ENCODE measurements at regions not wholly inside any gene's neighbourhood (a gene's known extent, or its start where the extent isn't known, plus 50 kb on each side); places are given as distances from the start of the nearest gene placed in this dataset.
A peak's percentile ranks its signal among the peaks of the same experiment; 100 is the strongest.
"Not testable (repeated sequence)": the region's sequence is repeated elsewhere in the genome, so short reads cannot be mapped to it uniquely, and the experiment has no call there.

DNA sequence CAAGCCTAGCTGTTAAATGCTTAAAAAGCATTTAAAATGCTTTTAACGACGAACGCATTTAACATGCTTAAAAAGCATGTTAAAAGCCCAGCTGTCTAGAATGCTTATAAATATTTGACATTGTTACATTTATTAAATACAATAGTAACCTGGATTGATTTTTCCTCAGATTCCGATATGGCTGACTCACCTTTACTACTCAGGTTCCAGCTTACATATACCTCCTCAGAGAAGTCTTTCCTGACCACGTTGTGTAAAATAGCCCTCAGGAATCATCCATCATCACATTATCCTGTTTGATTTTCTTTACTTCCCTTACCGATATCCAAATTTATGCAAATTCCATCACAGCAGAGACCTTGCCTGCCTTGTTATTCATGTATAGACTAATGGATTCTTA is 51.4 kb downstream of the SLC41A2 start:
- DNase-seq (ENCODE audit: low spot score): no peak

DNA sequence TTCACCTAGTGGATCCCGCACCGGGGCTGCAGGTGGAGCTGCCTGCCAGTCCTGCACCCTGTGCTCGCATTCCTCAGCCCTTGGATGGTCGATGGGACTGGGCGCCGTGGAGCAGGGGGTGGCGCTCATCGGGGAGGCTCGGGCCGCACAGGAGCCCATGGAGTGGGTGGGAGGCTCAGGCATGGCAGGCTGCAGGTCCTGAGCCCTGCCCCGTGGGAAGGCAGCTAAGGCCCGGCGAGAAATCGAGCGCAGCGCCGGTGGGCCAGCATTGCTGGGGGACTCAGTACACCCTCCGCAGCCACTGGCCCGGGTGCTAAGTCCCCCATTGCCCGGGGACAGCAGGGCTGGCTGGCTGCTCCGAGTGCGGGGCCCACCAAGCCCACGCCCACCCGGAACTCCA is 52.6 kb downstream of the SLC41A2 start:
- DNase-seq (ENCODE audit: low spot score): not testable (repeated sequence)

DNA sequence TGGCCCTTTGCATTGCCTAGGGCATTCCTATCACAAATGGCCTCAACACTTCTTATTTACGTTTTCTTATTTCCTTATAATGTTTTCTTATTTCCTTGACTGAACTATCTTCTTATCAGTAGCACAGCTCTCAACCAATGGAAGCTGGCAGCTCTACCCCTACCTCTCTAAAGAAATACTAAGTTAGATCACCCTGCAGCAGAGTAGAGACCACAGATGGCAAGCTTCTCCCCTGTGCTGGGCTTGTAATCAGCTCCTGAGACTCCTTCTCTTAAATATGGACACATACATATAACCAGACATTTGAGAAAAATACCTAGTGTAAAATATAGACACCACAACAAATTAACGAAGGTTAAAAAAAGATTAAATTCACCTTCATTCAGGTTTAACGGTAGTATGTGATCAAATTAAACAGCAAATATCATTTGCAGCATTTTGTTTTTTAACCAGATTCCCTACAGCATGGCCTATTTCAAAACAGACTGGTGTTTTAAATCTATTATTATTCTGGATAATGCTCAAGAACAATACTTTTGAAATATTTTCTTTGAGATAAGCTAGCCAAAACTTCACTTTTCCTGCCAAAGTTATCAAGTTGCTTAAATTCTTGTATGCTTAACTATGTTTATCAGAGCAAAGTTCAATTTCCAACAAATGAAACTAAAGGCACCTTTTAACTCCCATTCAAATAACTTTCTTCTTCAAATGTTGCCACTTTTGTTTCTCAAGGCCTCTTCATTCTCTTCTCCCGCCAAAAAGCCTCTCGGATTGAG is 54.3 kb downstream of the SLC41A2 start:
- no peak for DNase-seq (ENCODE audit: low spot score)

DNA sequence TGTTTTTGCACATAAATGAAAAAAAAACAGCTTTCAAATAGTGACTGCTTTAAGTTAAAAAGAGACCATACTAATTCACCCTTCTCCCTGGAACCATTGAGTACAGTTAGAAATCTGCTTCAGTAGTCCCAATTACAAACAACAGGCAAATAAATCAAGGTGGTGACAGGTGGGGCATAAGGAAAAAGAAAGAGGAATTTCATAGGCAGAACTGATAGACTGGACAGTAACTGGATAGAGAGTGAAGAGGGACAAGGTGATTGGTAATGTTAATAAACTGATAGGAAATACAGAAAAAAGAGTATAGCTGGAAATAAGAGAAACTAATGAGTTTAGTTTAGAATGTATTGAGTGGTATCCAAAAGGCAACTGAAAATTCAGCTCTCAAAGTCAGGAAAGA is 56.0 kb downstream of the SLC41A2 start:
- no peak for DNase-seq (ENCODE audit: low spot score)

DNA sequence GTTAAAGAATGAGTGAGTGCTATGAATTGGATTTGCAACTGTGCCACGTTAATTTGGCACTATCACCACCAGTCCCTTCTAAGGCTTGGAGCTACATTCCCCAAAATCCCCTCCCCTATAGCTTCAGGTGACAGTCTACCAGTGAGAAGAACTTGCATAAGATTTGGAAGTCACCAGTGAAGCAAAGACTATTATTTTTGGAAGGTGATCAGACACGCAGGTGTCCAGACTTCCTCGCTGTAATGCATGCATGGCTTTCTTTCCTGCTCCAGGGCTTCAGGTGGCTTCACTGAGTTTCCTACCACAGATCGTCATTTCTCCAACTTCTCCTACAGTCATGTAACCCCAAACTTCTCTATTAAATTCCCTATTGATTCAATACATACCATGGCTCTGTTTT is 61.4 kb downstream of the SLC41A2 start:
- DNase-seq (ENCODE audit: low spot score): no peak

DNA sequence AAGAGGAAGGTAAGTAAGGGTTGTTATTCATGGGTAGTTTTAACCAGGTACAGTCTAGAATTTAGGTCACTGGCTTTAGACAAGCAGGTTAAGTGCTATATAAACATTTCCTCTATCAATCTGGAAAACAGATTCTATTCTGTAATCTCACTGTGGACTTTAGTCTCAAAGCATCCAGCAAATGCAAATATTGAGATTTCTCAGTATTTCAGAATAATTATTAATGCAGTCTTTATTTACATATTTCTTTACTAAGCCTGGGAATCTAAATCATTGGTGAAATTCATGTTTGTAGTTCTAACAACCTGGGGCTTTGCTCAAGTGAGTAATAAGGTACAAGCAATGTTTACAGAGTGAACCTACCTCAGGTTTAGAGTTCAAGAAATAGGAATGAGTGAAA is 61.9 kb downstream of the SLC41A2 start:
- no peak for DNase-seq (ENCODE audit: low spot score)

DNA sequence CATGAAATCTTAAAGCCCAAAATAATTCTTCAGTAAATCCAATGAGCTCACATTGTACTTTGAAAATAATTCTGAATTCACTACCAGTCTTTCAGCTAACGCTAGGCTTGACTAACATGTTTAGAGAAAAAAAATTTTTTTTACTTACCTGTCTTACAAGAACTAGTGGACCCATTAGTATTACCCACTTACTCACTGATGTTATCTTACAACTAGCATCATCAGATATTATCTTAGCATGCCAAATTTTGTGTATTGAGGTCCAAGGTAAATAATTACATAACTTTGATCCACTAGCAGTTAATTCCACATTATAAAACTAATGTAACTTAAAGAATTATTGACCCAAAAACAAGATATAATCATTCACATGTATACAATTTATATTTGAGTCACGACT is 62.7 kb downstream of the SLC41A2 start:
- DNase-seq (ENCODE audit: low spot score): no peak

DNA sequence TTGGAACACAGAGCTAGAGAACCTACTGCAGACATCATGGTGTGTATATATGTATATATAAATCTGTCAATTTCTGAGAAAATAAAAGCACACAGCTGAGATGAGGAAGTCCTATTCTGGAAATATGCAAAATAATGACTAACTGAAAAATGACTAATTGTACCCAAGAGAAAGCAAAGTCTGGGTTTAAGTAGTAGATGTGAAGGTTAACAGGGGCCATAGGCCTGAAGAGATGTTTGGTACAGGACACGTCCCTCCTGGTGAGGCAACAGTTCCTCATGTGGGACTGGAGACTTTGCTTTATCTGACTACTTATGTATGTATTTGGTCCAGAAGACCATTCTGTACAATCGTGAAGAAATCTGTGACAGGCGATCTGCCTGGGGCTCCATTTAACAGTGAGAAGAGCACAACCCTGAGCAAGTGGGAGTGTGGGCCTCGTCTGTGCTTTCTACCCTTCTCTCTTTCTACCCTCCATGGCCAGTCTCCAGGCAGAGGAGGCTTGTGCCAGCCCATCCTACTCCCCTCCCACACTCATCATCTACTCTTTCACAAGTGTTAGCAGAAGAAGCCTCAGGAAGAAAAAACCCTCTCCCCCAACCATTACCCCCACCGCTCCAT is 67.5 kb downstream of the SLC41A2 start:
- no peak for DNase-seq (ENCODE audit: low spot score)

DNA sequence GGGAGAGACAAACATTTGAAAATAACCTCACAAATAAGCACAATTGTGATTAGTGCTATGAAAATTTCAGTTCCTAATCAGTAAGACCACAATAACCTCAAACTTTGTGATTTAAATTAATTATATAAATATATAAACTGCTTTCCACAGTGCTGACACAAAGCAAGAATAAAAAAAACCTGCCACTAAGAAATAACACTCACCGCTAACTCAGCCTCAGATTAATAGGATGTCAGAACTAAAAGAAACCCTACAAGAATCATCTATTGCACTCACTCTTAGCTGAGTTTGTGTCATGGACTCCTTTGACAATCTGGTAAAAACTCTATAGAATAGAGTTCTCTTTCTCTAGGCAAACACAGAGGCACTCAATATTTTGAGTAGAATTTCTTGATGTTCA is 68.4 kb downstream of the SLC41A2 start:
- DNase-seq (ENCODE audit: low spot score): no peak

DNA sequence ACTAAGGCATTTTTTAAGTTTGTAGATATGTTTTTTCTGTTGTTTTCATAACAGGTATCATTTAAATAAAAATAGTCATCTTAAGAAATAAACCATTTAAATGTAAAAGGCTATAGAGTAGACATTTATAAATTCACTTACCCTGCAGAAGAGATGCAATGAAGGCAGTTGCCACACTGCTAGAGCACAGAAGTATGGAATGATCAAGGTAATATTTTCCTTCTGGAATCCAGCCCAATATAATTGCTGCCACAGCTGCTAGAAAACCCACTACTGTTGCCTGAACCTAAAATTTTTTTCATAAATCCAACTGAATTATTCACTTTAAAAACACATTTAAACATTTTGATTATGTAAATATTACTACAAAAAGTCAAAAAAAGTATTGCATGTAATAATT is 69.2 kb downstream of the SLC41A2 start:
- DNase-seq (ENCODE audit: low spot score): no peak

DNA sequence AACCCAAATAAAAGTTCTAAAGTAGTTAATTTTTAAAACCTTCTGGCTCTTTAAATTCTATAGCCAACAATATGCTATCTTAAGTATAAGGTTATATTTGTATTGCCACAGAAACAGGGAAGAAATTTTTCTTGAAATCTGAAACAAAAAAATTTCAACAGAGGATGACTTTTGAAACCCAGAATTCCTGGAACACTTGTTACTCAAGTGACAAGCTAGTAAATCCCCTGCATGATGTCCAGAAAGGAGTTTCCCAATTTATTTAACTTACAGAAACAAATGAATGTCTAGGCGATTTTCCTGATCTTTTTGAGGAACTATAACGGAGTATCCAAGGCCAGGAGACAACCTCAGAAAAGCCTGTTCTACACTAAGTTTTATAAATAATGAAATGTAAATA is 69.6 kb downstream of the SLC41A2 start:
- DNase-seq (ENCODE audit: low spot score): no peak

DNA sequence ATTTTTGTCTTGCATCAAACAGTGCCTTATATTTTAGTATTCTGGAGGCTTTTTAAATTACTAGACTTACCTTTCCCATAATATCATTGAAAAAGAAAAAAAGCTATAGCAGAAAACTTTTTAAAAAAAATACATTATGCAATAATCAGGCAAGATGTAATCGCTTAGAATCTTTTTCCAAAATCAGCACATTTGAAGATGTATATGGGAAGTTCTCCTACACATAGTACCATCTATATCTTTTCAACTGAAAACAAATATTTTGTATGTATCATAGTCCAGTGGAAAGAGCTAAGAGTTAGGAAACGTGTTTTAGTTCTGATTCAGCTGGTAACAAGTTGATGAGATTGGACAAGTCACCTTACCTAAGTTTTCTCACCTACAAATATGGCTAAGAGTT is 70.6 kb downstream of the SLC41A2 start:
- DNase-seq (ENCODE audit: low spot score): no peak

DNA sequence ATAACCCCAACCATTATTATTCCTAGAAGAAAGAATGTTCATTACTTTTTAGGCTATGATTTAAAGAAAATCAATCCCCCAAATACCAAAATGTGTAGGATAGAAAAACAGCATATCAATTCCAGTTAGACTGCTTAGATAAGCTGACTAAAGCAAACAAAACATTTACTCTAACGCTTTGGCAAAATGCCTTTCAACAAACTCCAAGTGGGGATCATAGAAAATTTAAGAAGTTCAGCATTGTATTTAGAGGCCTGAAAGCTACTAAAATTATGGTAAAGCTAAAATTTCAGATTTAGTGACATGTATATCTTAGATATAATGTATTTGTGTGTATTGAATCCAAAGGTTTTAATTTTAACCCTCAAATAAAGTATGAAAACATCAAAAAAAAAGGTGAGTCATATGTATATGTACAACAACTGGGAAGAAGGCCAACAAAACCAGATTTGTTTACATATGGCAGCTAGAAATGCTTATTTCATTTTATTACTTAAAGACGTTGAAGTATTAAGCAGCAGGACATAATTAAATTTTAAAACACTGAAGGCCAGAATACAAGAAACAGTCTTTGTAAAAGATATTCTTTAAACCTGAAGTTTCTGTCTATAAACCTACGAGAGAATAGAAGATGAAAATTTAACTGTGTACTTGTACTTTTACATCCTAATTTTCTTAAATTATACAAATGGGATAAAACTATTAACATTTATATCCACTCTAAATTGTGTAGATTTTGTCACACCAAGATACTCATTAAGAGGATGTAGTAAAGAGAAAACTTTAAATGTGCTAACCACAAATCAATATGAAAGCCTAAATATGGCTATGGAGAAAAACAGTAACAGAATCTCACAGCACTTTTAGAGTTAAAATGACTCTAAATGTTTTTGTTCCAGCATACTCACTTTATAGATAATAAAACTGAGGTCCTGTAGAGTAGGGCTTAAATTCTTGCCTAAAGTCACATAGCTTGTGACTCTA is 71.4 kb downstream of the SLC41A2 start:
- DNase-seq (ENCODE audit: low spot score): no peak

DNA sequence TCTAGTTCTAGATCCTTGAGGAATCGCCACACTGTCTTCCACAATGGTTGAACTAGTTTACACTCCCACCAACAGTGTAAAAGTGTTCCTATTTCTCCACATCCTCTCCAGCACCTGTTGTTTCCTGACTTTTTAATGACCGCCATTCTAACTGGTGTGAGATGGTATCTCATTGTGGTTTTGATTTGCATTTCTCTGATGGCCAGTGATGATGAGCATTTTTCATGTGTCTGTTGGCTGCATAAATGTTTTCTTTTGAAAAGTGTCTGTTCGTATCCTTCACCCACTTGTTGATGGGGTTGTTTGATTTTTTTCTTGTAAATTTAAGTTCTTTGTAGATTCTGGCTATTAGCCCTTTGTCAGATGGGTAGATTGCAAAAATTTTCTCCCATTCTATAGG is 79.2 kb downstream of the SLC41A2 start:
- DNase-seq (ENCODE audit: low spot score): not testable (repeated sequence)

DNA sequence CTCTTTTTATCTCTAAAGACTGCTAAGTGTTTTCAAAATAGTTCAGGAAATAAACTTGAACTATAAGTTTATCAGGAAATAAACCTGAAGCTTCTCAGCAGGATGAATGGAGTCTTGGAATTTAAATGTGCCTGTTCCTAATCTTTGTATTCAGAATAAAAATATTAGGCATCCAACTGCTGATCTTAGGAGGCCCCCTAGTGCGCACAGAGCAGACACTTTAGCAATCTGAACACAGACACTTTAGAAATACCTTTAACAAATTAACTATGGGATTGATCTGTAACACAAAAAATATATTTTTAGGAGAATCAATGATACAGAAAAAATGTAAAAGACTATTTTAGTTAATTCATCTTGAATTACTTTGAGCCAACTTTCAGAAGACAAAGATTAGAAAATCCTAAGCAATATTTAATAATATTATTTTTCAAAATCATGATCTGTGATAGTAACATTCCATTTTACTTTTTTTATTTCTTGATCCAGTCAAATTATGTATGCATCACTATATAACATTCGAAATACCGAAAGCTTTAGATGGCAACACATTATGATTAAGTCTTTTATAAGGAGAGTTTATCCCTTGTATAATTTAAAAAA is 80.9 kb downstream of the SLC41A2 start:
- DNase-seq (ENCODE audit: low spot score): peak; percentile 37

DNA sequence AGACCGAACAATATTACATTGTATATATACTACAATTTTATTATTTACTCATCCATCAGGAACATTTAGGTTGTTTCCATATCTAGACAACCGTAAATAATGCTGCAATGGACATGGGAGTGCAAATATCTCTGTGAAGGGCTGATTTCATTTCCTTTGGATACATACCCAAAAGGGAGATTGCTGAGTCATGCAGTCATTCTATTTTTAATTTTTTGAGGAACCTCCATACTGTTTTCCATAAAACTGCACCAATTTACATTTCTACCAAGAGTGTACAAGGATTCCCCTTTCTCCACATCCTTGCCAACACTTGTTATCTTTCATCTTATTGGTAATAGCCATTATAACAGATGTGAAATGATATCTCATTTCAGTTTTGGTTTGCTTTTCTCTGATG is 84.7 kb downstream of the SLC41A2 start:
- DNase-seq (ENCODE audit: low spot score): no peak

DNA sequence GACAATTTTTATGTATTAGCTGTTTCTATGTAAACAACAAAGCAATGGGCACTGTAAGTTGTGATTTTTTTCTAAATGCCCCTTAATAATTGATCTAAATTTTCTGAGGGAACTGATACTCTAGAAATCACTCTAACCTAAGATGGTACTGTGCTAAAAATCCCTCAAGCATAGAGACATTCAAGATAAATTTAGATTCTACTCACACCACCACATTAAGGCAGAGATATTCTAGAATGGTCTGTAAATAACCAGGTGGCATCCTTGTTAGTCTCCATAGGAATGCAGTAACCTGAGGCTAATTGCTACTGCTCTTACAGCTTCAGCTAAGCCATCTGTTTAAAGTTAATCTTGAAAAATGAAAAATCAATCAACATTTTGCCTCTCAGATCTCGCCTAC is 87.3 kb downstream of the SLC41A2 start:
- DNase-seq (ENCODE audit: low spot score): no peak

DNA sequence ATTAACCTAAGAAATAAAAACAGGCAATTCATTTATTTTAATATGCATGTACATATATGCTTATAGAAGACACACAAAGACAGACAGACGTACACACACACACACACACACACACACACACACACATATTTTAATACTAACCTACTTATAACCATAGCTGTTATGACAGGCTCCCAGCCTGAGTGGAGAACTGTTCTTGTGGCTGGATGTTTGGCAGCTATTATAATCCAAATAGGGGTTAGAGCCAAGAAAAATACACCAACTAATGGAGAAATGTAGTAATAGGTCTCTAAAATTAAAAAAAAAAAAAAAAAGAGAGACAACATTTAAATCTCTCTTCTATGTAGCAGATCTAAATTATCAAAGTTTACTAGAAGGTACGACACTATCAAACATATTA is 91.8 kb downstream of the SLC41A2 start:
- no peak for DNase-seq (ENCODE audit: low spot score)

DNA sequence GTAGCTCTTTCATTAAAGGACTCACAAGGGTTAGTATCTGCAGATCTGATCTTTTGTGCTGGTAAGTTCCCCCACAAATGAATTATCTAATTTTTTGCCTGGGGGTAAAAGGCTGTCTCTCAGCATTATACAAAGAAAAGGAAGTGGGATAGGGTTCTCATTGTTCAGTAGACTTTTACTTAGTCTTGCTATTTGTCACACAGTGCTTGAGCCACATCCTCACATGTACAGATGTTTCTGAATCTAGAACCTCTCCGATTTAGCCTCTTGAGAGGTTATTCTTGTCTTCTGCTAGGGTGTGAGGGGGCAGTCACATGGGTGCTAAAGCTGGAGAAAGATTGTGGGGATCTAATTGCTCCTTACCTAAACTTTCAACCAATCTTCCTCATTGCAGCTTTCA is 93.0 kb downstream of the SLC41A2 start:
- DNase-seq (ENCODE audit: low spot score): no peak

DNA sequence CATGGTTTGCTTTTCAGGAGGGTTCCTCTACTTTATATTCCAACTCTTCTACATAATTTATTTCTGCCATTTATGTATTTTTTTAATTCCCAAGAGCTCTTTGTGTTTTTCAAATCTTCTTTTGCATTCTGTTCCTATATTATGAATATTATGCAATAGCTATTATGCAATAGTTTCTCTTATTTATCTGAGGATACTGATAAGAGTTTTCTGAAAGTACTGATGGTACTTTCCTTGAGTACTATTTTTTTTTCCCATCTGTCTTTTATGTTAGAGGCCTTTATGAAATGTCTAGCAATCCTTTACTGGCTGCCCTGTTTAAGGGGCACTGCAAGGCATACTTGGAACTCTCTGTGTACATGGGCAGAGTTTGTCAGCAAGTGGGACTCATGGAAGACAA is 93.4 kb downstream of the SLC41A2 start:
- DNase-seq (ENCODE audit: low spot score): no peak

DNA sequence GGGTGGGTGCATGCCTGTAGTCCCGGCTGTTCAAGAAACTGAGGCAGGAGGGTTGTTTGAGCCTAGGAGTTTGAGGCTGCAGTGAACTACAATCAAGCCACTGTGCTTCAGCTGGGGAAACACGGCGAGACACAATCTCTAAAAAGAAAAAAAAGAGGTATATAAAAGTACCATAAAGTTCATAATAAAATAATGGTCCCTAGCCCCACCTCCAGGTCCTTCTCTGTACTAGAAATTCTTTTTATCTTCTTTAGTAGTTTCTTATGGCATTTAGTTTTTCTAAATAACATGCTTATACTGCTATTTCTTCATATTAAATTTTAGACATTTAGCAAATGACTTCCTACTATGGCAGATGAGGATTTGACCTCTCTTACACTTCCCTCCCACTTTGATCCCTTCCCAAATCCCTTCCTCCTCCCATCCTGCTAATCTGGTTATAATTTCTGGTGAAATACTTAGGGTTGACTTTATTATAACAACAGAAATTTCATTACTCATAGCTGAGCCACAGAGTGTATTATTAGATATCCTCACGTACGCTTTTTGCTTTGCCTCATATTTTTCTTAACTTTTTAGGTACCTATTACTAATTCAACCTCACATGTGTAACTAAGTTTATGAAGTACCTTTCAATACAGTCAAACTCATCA is 94.7 kb downstream of the SLC41A2 start:
- no peak for DNase-seq (ENCODE audit: low spot score)

All from hematopoietic multipotent progenitor cell treated with erythropoietin and hydrocortisone succinate and interleukin-3 and kit ligand, for 15 days (in vitro differentiated cells).